PFSK-1 (cell line): ENCODE measurements at regions not wholly inside any gene's neighbourhood (a gene's known extent, or its start where the extent isn't known, plus 50 kb on each side); places are given as distances from the start of the nearest gene placed in this dataset.

Source experiments
- FOXP2 ChIP-seq: optimal IDR thresholded peaks from 2 replicates; pipeline ENCODE3; 2011; ENCODE audit warnings: borderline replicate concordance, control low read depth, inconsistent platforms; ENCODE audit not compliant: insufficient read depth; ENCODE audit errors: extremely low read length, extremely low read depth
- POLR2AphosphoS5 ChIP-seq: IDR thresholded peaks from 2 replicates; pipeline ENCODE4 v1.6.1; 2012; ENCODE audit warnings: low read depth, mild to moderate bottlenecking, control low read depth, low read length, moderate library complexity
- REST ChIP-seq, 2 experiments: IDR thresholded peaks; 2 replicates each; pipeline versions ENCODE4 v1.6.1 to v1.8.0; 2011 to 2012; ENCODE audit warnings: low read depth in 2 of 2, low read length in 2 of 2, control low read depth in 1 of 2, inconsistent platforms in 1 of 2, mild to moderate bottlenecking in 1 of 2, moderate library complexity in 1 of 2; ENCODE audit not compliant: insufficient read depth in 1 of 2
- SIN3A ChIP-seq: IDR thresholded peaks from 2 replicates; pipeline ENCODE4 v1.6.1; 2012; ENCODE audit warnings: mild to moderate bottlenecking, low read length, moderate library complexity, borderline replicate concordance; ENCODE audit not compliant: insufficient read depth
- TAF1 ChIP-seq: IDR thresholded peaks from 2 replicates; pipeline ENCODE4 v1.6.1; 2012; ENCODE audit warnings: low read length, control low read depth, borderline replicate concordance; ENCODE audit not compliant: insufficient read depth

DNA sequence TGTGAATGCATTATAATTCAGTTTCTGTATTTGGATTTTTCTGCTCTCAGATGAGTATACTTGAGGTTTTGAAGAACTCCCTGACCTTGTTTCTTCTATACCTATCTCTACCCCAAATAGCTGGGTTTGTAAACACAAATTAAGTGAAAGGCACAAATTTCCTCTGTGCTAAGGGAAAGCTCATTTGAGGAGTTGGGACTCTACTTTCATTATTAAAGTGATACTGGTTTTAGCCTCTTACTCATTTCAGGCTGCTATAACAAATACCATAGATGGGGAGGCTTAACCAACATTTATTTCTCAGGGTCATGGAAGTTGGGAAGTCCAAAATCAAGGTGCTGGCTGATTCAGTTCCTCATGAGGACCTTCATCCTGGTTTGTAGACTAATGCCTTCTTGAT, 97.2 kb upstream of the ANKH start:
- no peak for TF ChIP-seq SIN3A
- TF ChIP-seq REST (IDR thresholded peaks at IDR 0.05; ENCODE audit: insufficient read depth in 1 of 2, low read depth in 2 of 2, low read length in 2 of 2), result no peak
- no peak for TF ChIP-seq FOXP2
- no peak for TF ChIP-seq POLR2AphosphoS5
- TF ChIP-seq TAF1, result no peak
